GM18498 (cell line): ENCODE measurements at regions not wholly inside any gene's neighbourhood (a gene's known extent, or its start where the extent isn't known, plus 50 kb on each side); places are given as distances from the start of the nearest gene placed in this dataset.

ENCODE experiments used
- ATAC-seq: cut with Tn5 transposase; IDR thresholded peaks from one replicate; pipeline ENCODE4 v1.9.1; 2021; ENCODE audit warnings: mild to moderate bottlenecking, moderate library complexity; ENCODE audit not compliant: unreplicated experiment

DNA sequence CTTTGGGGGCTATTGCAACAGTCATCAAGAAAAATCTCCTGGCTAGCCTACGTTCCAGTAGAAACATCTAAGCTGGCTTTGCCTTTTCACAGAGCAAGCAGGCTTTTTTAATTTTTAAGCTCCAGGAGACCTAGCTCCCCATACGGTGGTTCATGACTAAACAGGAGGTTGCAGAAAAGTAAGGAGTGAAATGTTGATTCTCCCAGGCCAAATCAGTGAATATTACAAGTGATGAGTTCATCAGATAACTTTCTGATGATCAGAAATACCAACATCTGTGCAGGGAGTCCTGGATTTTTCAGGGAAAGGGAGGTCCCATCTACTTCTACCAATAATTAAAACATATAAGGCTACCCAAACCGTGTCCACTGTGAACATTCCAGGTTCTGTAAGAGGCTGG lies 477.3 kb upstream of the CELF2 start:
- ATAC-seq = no peak

DNA sequence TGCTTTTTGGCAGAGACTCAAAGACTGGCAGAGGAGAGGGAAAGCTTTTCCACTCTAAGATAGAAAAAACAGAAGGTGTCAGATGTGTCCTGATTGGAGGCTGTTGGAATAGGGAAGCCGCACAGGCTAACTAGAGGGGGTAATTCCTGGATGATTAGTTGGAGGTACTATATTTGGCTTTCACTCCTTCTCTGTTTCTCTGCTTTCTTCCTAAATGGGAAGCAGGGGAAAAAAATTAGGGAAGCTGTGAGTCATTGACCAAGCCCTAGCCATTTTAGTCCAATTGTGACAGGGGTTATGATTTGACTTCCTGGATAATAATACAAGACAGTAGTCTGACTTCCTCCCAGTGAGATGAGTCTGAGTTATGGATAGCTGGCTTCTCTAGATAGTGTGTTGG lies 475.2 kb upstream of the CELF2 start:
- no peak for ATAC-seq

DNA sequence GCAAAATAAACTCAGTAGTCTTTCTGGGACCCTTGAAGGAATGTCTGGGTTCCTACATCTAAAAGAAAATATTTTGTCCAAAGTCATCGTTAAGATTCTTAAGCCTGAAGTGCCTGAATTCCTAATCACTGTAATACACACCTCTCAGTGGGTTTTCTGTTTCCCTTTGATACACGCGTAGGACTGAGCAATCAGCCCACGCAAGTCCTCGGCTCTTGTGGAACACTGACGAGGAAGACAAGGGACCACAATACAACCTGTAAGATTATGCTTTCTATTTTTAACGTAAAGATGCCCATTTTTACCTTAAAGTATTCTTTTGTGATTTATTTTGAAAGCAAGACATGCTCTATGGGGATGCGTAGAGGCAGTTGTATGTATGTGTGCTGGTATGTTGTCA lies 472.8 kb upstream of the CELF2 start:
- ATAC-seq = no peak

DNA sequence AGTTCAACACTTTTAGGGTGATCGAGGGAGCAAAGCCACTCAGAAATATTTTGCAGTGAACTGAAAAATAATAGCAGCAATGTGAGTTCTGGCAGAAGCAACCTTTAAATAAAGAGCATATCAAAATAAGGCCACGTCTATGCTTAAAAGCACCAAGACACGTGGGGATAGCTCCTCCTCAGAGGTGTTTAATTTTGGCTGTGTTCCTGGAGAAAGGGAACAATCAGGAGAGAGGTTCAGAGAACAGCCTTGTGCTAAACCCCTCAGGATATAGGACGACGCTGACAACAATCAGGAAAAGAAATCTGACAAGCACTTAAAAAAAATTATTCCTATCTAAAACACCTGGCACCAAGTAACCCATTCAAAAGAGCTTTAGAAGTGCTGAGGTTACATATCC lies 471.9 kb upstream of the CELF2 start:
- ATAC-seq = no peak

DNA sequence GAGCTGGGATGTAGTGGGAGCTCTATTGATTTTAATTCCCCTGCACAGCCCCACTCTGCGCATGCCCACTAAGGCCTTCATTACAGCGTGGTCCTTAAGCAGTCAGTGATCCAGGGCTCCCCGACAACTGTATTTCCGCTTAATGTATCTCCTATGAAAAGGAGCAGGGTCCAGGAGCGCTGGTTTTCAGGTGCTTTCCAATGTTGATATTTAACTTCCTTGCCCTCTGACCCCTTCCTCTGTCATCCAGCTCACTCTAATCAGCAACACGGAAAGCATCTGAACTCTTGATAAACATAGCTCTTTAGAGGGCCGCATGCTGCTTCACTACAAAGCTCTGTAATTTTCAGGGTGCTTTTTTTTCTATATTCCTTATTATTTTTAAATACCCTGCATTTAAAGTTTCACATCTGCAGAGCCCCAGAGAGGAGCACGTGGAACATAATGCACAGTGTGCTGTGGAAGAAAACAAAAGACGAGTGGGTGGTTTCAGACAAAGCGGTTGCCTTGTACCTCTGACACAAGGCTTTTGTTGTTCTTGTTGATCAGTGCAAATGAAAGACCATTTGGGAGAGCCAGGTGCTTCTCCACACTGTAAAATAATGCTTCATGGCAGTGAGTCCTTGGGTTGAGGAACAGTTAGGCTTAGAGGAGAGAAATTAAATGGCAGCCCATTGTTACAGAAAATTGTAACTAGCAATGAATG lies 465.9 kb upstream of the CELF2 start:
- ATAC-seq = no peak

DNA sequence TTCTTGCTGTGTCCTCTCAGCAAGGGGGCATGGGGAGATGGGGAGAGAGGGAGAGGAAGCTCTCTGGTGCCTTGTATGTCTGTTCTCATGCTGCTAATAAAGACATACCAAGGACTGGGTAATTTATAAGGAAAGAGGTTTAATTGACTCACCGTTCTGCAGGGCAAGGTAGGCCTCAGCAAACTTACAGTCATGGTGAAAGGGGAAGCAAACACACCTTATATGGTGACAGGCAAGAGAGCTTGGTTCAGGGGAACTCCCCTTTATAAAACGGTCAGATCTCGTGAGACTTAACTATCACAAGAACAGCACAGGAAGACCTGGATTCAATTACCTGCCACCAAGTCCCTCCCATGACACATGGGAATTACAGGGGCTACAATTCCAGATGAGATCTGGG lies 464.7 kb upstream of the CELF2 start:
- no peak for ATAC-seq

DNA sequence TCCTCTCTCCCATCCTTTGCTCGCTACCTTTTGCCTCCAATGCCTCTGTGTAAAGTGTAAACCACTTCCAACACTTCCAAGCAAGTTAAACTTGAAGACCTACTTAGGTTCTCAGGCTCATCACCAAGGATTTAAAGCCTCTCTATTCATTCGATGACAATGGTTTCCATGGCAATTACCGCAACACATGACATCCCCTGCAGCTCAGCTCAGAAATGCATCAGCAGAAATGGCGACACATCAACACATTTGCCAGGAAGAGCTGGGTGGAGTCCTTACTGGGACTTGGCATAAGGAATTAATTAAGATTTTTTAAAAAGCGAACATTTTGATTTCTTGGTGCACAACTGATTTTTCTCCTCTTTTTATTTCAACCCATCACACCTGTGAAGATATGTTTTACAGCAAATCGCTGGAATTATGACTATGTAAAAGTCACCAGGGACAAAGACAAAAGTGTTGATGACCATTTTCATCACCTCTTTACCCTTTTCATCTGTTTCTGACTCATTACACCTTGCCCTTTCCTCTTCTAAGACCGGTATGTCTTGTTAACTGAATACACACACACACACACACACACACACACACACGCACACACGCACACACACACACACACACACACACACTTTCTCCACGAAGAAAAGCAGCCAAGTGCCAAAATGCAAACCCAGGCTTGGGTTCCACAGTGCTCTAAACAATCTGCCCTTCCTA lies 453.4 kb upstream of the CELF2 start:
- ATAC-seq = no peak

DNA sequence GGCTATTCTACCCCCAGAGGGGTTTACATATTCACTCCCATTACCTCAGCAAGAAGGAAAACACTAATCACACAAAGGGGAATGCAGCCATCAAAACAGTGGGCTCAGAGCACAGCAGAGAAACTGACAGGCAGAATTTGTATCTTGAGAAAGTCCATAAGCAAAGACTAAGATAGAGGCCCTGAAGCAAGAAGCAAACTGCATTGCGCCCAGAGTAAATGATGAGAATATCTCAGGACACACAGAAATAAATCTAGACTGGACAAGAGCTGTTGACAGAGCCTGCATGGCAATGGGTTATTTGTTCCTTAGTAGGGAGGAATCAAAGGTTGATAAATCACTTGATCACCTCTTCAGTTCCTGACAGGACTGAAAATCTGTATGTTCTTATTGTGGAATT lies 440.7 kb upstream of the CELF2 start:
- ATAC-seq = no peak

DNA sequence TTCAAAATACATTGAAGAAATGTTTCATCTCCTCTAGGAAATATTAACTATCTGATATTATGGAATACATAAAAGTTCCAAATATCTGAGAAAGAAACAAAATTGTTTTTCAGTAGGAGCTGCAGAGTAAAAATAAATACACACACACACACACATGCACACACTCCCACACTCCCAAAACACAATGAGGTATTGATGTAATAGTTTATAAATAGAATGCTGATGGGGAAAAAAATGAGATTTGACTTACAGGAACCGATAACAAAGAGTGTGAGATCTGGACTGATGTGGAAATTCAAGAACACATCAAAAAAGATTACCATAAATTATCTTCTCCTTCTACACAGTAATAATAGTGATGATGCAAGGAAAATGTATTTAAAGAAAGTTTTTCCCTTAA lies 438.0 kb upstream of the CELF2 start:
- ATAC-seq = no peak

DNA sequence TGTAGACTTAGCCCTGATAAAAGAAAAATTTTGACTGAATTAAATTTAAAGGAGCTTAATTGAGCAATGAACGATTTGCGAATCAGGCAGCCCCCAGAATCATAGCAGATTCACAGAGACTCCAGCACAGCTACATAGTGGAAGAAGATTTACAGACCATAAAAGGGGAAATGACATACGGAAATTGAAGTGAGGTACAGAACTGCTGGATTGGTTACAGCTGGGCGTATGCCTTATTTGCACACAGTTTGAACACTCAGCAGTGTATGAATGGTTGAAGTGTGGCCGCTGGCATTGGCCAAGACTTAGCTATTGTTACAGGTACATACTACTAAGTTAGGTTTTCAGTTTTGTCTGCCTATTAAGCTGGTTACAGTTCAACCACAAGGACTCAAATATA lies 433.5 kb upstream of the CELF2 start:
- no peak for ATAC-seq

DNA sequence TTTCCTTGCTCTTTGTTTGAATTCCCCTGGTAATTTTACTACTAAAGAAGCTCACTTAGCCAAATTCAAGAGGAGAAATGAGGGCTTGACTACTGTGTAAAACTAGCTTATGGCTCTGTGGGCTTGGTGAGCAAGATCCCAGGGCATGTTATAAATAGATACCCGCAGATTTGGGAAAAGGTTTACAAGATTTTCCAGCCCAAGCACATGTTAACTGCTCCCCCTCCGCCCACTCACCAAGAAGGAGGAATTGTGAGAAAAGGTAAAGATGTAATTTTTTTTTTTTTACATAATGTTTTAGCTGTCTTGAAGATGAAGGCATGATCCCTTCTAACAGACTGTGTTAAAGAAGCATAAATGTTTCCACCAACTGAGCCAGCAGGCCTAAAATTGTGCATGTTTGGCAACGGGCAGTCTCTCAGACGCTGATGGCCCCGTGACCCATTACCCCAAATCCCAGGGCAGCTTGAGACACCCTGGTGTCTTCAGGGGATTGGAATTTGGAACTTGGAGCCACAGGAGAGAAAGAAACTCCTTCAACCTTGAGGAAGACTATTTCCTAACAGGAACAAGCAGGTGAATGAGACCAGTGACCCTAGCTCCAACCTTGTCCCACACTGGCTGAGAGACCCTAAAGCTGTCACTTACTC lies 429.8 kb upstream of the CELF2 start:
- no peak for ATAC-seq

DNA sequence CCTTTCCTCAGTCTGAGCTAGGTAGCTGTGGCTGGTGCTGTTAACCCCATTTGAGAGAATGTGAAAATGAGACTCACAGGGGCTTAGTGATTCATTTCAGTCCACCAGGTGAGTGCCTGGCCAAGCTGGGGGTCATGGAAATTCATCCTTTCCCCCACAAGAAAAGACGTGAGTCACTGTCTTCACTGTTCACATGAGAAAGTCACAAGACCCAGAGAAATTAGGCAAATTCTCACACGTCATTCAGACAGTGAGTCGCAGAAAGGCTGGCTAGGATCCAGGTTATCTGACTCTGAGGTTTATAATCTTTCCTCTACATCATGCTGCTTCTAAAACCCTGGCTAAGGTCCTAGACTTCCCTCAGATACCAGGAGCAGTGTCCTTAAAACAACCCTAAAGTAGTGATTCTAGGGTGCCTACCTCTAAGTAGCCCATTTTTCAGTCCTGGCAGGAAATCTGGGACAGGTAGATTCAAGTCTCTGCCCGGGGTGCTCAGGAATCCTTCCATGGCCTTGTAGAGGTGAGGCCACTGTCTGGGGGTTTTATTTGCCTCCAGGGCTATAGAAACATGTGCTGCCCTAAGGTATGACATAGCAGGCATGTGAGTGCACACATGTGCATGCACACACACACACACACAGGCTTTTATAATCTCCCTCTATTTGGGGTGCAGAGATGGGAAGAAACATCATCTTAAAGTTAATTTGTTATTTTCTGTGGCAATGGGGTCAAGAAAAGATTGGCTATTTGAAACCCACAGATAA lies 427.9 kb upstream of the CELF2 start:
- peak; percentile 79 for ATAC-seq

DNA sequence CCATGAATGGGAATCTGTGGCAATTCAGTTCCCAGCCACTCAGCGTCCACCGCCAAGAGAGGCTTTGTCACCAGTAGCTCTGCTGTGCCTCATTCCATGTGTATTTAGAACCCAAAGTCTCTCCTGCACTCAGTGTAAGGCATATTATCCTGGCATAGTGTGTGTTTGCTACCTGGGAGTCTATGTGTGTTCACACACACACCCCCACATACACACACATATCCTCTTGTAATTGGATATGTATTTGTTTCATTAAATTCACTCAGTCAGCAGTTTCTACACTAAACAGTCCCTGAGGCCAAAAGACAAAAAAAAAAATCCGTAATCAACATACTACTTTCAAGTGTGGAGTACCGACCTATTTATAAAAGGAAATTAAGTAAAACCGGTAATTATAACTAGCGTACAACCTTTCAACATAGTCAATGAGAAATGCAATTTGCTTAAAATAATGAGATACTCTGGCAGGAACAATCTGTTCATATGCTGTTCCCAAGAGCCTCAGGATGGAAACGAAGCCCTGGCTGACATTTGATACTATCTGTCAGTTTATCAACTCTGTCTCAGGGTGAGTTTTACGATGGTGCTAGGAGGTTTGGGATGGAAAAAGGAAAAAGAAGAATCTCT lies 425.8 kb upstream of the CELF2 start:
- ATAC-seq = no peak

DNA sequence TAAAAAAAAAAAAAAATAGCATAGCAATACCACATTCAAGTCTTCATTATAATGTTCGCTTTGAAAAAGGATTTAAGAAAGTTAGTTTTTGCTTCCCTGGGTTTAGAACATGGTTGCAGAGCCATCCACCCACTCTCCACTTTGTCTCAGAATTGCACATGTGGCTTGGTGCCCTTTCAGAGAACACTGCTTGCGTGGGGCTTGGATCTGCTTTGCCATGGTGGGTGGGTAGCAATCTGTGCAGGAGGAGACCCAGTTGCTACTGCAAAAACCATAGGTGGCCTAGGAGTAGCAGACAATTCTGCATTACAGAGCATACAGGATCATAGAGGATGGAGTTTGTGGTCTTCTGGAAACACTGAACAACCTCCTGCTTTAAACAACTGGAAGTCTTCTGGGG lies 421.4 kb upstream of the CELF2 start:
- ATAC-seq = no peak

DNA sequence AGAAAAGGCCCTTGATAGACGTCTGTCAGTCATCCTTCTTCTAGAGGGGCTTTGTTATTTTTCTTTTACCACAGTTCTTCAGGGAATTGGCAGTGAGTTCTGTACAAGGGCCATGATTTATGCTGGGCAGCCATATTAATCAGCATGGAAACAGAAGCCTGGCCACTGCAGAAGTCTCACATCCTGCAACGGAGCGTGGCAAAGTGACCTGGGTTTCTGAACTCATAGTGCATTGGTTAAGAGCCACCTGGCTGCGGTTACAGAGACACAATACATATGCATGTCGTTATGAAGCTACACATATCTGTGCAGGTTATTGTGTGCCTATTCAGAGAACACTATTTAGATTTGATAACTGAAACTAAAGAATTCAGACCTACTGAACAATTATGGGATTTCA lies 419.4 kb upstream of the CELF2 start:
- no peak for ATAC-seq

DNA sequence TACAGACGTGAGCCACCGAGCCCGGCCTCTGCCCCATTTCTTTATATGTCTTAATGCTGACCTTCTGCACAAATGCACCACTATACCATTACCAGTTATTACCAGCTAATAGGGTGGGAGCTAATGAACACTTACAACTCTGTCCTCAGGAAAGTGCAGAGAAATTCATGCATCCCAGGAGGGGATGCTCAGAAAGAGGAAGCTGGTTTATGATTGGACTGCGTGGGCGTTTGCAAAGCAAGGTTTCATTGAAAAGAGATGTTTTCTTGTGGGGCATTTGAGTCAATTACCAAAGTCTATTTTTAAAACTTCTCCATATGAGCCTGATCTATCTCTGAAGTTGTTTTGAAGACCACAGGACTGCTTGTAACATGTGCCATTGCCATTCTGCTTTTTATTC lies 417.7 kb upstream of the CELF2 start:
- no peak for ATAC-seq

DNA sequence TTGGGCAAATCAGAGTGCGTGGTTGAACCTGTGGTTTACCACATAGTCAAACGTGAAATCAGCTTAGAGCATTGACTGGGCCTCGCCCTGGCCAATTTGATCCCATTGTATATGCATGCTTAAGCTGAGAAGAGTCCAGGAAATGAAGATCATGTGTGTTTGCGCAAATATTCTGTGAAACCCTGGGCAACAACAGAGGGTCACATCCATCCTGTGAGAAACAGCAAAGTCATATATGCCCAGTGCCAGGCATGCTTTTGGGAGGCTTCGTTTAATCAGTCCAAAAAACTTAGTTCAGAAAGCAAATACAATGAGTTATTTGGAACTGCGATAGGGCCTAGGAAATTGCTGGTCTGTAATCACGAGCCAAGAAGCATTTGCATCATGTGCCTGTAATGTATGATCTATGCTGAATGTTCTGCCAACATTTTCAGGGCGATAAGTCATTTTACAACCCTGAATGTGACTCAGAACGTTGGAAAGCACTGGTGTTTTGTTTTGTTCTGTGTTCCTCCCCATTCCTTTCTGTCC lies 412.1 kb upstream of the CELF2 start:
- no peak for ATAC-seq

DNA sequence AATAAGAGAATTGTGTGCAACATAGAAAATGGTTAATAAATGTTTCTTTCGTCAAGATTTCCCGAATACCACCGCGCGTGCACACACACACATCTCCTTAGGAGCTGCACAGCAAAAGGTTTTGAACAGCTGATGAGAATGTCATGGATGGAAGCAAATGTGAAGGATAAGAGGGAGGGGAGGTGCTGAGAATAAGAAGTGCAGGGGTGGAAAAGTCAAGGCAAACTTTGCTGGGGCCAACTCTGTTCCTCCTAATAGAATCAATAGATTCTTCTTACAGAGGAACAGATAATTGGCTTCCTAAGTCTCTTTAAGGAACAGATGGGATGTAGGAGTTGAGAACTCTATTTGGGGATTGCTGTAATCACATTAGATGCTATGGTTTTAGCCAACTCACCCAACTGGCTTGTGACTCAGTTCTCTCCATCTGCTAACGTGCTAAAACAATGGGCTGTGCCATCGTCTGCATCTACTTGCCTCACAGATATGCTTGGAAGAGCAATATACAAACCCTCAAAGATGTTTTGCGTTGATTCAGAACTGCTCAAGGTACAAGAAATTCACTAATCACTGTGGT lies 408.2 kb upstream of the CELF2 start:
- ATAC-seq = no peak

DNA sequence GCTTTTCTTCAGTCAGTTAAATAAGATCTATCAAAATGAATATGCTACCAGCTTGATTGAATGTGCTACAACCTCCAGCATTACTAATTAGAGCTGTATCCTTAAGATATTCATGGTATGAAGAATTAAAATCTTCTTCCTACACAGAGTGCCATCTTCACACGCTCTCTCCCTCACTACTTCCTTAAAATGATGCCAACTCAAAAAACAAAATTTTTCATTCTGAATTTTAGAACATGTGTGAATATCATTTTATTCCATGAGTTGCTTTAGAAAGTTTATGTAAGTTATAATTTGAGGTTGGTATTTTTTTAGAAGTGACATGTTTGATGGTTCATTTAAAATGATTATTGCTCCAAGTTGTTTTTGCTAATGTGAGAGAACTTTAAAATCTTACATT lies 407.5 kb upstream of the CELF2 start:
- ATAC-seq = no peak

DNA sequence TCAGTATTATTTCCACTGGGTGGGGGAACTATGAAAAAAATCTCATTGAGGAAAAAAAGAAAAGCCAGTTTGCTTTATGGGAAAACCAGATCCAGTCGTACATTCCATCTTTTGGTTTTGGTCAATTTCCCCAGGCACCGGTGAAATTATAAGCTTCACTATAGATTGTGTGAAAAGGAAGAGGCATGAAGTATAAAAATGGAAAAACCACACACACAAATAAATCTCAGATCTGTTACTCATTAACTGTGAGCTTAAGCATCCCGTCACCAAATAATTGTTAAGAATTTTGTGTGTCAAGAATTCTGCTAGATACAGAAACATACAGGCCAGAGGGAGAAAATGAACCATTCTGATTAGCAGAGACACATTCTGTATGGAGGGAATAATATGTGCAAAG lies 405.5 kb upstream of the CELF2 start:
- no peak for ATAC-seq
